ENCODE measurements at regions not wholly inside any gene's neighbourhood (a gene's known extent, or its start where the extent isn't known, plus 50 kb on each side); places are given as distances from the start of the nearest gene placed in this dataset.

DNA sequence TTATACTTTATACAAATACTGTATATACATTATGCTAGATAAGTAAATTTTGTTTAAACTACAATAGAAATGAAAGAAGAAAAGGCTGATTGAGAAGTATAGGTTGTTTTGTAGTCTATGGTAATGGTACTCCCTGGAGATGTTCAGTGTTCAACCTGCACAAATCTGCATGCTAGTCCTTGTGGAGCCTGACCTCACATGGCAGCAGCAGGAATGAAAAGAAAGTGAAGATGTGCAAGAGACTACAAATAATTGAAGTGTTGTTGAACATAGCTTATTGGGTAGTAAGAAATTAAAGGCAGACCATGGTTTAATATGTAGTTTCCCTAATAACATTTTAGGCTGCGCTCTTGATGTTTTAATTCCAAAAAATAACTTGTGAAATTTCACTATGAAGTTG is 201.2 kb downstream of the TGFB2 start:
- H3K23ac ChIP-seq (ENCODE audit: low read depth, low read length, poor library complexity), result no peak overlapping the region
- no peak overlapping the region for H4K91ac ChIP-seq (ENCODE audit: low read depth, low read length, poor library complexity)
- H3K9me3 ChIP-seq (replicated peaks in 1 of 2; ENCODE audit: control insufficient read depth in 2 of 2, insufficient read depth in 1 of 2, low read depth in 1 of 2, low read length in 2 of 2), result peaks cover 0 to 3% of the 10 kb centered on the region in 2 donors
- no peak overlapping the region for H4K8ac ChIP-seq (ENCODE audit: low read depth, low read length)
- no peak overlapping the region for H2BK12ac ChIP-seq (ENCODE audit: low read length)
- no peak overlapping the region for H2BK5ac ChIP-seq (ENCODE audit: low read length)
- H2BK120ac ChIP-seq (ENCODE audit: low read depth, low read length), result no peak overlapping the region
- WGBS, 2 donors (ENCODE audit: extremely low coverage in 2 of 2, insufficient read length in 2 of 2, insufficient replicate concordance in 1 of 2), result no CpG with 5 or more reads among the region's 1 CpG
- H3K79me1 ChIP-seq (ENCODE audit: low read depth, low read length), result peaks cover 2% of the 10 kb centered on the region
- H3K4me3 ChIP-seq (ENCODE audit: low read length in 2 of 2), result no peak overlapping the region
- no peak overlapping the region for H3K9ac ChIP-seq (ENCODE audit: low read depth, low read length, poor library complexity)
- no peak overlapping the region for H2BK15ac ChIP-seq (ENCODE audit: low read length)
- no peaks in the 10 kb centered on the region for H3K27me3 ChIP-seq (ENCODE audit: control insufficient read depth in 3 of 3, insufficient read depth in 3 of 3, low read depth in 1 of 3, low read length in 3 of 3)
- no peak overlapping the region for H2AK5ac ChIP-seq (ENCODE audit: low read depth, low read length)
- DNase-seq (ENCODE audit: low spot score), result no peak
- no peak overlapping the region for H3K18ac ChIP-seq (ENCODE audit: low read length)
- no peak overlapping the region for H3K27ac ChIP-seq (replicated peaks; ENCODE audit: low read length)
- no peak overlapping the region for H2AFZ ChIP-seq (ENCODE audit: low read length)
- no peak overlapping the region for H3K14ac ChIP-seq (ENCODE audit: low read length)
- no peak overlapping the region for H3K4me2 ChIP-seq (ENCODE audit: insufficient read depth, low read length, poor library complexity, severe bottlenecking)
- H3K4ac ChIP-seq (ENCODE audit: low read length), result no peak overlapping the region
- no peaks in the 10 kb centered on the region for H3K36me3 ChIP-seq (replicated peaks in 1 of 2; ENCODE audit: control insufficient read depth in 2 of 2, insufficient read depth in 2 of 2, low read length in 2 of 2)
- H3K4me1 ChIP-seq (ENCODE audit: control insufficient read depth in 2 of 2, insufficient read depth in 1 of 2, low read depth in 1 of 2, low read length in 2 of 2), result no peaks in the 10 kb centered on the region

DNA sequence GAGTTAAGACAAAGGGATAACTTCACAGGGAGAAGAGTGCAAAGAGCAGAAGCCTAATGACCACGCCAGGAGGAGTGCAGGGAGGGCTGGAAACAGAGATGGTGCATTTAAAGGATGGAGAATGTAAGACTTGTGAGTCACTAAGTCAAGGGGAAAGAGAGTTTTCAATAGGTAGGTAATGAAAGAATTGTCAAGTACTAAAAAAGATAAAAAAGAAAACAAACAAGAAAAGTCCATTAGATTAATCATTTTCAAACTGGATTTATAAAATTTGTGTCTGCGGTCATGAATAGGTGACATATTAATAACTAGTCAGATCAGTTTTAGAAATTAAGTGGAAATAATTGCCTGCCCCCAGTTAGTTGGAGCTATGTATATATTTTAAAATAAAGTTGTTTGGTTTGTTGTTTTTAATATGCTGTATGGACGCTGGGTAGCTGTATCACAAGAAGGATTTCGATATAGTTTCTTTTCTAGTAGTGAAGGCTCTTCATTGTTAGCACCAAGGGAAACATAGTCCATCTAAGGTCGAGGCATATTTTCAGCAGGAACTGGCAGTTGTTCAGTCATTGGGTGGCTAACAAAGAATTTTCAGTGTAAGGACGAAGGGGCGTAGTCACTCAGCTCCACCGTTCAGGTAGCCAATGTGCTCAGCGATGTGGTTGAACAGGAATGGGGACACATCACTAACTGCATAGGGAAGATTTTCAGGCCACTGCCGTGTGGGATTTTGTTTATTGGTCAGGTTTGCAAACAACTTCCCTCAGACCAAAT is 203.0 kb downstream of the TGFB2 start:
- Histone ChIP-seq H2BK120ac (ENCODE audit: low read depth, low read length) (no peak overlapping the region), H3K27ac (replicated peaks; ENCODE audit: low read length) (no peak overlapping the region), H3K23ac (ENCODE audit: low read depth, low read length, poor library complexity) (no peak overlapping the region), H2AK5ac (ENCODE audit: low read depth, low read length) (no peak overlapping the region), H4K91ac (ENCODE audit: low read depth, low read length, poor library complexity) (no peak overlapping the region), H3K27me3 (ENCODE audit: control insufficient read depth in 3 of 3, insufficient read depth in 3 of 3, low read depth in 1 of 3, low read length in 3 of 3) (no peaks in the 10 kb centered on the region), H2BK12ac (ENCODE audit: low read length) (no peak overlapping the region), H3K4me3 (ENCODE audit: low read length in 2 of 2) (no peak overlapping the region), H3K36me3 (replicated peaks in 1 of 2; ENCODE audit: control insufficient read depth in 2 of 2, insufficient read depth in 2 of 2, low read length in 2 of 2) (no peaks in the 10 kb centered on the region), H2BK5ac (ENCODE audit: low read length) (no peak overlapping the region), H2BK15ac (ENCODE audit: low read length) (no peak overlapping the region), H3K4ac (ENCODE audit: low read length) (no peak overlapping the region), H3K79me1 (ENCODE audit: low read depth, low read length) (peaks cover under 1% of the 10 kb centered on the region), H3K4me1 (ENCODE audit: control insufficient read depth in 2 of 2, insufficient read depth in 1 of 2, low read depth in 1 of 2, low read length in 2 of 2) (no peaks in the 10 kb centered on the region), H4K8ac (ENCODE audit: low read depth, low read length) (no peak overlapping the region), H3K14ac (ENCODE audit: low read length) (no peak overlapping the region), H2AFZ (ENCODE audit: low read length) (no peak overlapping the region), H3K4me2 (ENCODE audit: insufficient read depth, low read length, poor library complexity, severe bottlenecking) (no peak overlapping the region), H3K9ac (ENCODE audit: low read depth, low read length, poor library complexity) (no peak overlapping the region), H3K18ac (ENCODE audit: low read length) (no peak overlapping the region), H3K9me3 (replicated peaks in 1 of 2; ENCODE audit: control insufficient read depth in 2 of 2, insufficient read depth in 1 of 2, low read depth in 1 of 2, low read length in 2 of 2) (peaks cover 0 to 3% of the 10 kb centered on the region in 2 donors)
- 100% methylated on average over 1 of the region's 10 CpGs; no CpG with 5 or more reads in 1 of the 2 donors for WGBS, 2 donors (ENCODE audit: extremely low coverage in 2 of 2, insufficient read length in 2 of 2, insufficient replicate concordance in 1 of 2)
- no peak for DNase-seq (ENCODE audit: low spot score)

DNA sequence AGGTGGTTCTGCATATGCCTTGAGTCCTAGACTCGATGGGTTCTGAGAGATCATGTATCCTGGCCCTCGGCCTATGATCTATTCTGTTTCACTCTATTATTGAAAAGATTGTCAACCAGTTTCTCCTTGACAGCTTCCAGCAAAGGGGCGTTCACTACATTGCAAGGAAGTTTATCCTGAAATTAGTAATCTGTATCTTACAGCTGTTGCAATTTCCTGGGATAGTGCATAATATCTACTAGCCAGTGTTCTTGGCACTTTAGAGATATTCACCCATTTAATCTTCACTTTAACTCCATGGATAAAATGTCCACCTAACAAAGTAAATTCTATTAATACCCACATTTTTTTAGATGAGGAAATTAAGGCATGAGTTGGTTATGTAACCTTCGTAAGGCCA is 203.6 kb downstream of the TGFB2 start:
- peaks cover 0 to 3% of the 10 kb centered on the region in 2 donors for H3K9me3 ChIP-seq (replicated peaks in 1 of 2; ENCODE audit: control insufficient read depth in 2 of 2, insufficient read depth in 1 of 2, low read depth in 1 of 2, low read length in 2 of 2)
- no peaks in the 10 kb centered on the region for H3K27me3 ChIP-seq (ENCODE audit: control insufficient read depth in 3 of 3, insufficient read depth in 3 of 3, low read depth in 1 of 3, low read length in 3 of 3)
- no peak overlapping the region for H2BK12ac ChIP-seq (ENCODE audit: low read length)
- no peak overlapping the region for H3K9ac ChIP-seq (ENCODE audit: low read depth, low read length, poor library complexity)
- H2BK15ac ChIP-seq (ENCODE audit: low read length), result no peak overlapping the region
- no peak overlapping the region for H3K4me2 ChIP-seq (ENCODE audit: insufficient read depth, low read length, poor library complexity, severe bottlenecking)
- H3K14ac ChIP-seq (ENCODE audit: low read length), result no peak overlapping the region
- H4K8ac ChIP-seq (ENCODE audit: low read depth, low read length), result no peak overlapping the region
- no peak overlapping the region for H2BK5ac ChIP-seq (ENCODE audit: low read length)
- H4K91ac ChIP-seq (ENCODE audit: low read depth, low read length, poor library complexity), result no peak overlapping the region
- H3K4me3 ChIP-seq (ENCODE audit: low read length in 2 of 2), result no peak overlapping the region
- no peak overlapping the region for H2BK120ac ChIP-seq (ENCODE audit: low read depth, low read length)
- no peak for DNase-seq (ENCODE audit: low spot score)
- no peak overlapping the region for H3K23ac ChIP-seq (ENCODE audit: low read depth, low read length, poor library complexity)
- H3K27ac ChIP-seq (replicated peaks; ENCODE audit: low read length), result no peak overlapping the region
- H3K4me1 ChIP-seq (ENCODE audit: control insufficient read depth in 2 of 2, insufficient read depth in 1 of 2, low read depth in 1 of 2, low read length in 2 of 2), result no peaks in the 10 kb centered on the region
- H2AFZ ChIP-seq (ENCODE audit: low read length), result no peak overlapping the region
- H2AK5ac ChIP-seq (ENCODE audit: low read depth, low read length), result no peak overlapping the region
- no peak overlapping the region for H3K4ac ChIP-seq (ENCODE audit: low read length)
- WGBS, 2 donors (ENCODE audit: extremely low coverage in 2 of 2, insufficient read length in 2 of 2, insufficient replicate concordance in 1 of 2), result no CpG with 5 or more reads among the region's 4 CpGs
- no peaks in the 10 kb centered on the region for H3K79me1 ChIP-seq (ENCODE audit: low read depth, low read length)
- H3K18ac ChIP-seq (ENCODE audit: low read length), result no peak overlapping the region
- no peaks in the 10 kb centered on the region for H3K36me3 ChIP-seq (replicated peaks in 1 of 2; ENCODE audit: control insufficient read depth in 2 of 2, insufficient read depth in 2 of 2, low read length in 2 of 2)

DNA sequence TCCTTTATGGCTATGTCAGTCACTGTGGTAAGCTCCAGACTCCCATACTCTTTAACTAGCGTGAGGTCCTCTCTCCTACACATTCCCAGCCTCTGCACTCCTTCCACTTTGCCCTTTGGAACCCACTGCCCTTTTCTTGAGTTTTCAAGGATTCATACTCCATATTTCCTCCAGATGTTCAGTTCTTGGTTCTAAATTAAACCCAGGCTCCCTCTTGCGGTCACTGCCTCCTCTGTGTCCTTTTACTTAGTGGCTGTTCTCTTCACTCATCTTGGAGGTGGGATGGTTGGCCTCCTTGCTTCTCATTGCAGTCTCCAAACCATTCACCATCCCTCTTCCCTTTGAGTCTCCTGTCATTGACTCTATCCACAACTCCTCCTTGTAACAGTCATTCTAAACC is 208.1 kb downstream of the TGFB2 start:
- no peak overlapping the region for H3K4ac ChIP-seq (ENCODE audit: low read length)
- no peak overlapping the region for H3K4me2 ChIP-seq (ENCODE audit: insufficient read depth, low read length, poor library complexity, severe bottlenecking)
- H2AK5ac ChIP-seq (ENCODE audit: low read depth, low read length), result no peak overlapping the region
- H3K9me3 ChIP-seq (replicated peaks in 1 of 2; ENCODE audit: control insufficient read depth in 2 of 2, insufficient read depth in 1 of 2, low read depth in 1 of 2, low read length in 2 of 2), result no peaks in the 10 kb centered on the region
- no peak overlapping the region for H3K27ac ChIP-seq (replicated peaks; ENCODE audit: low read length)
- H2BK120ac ChIP-seq (ENCODE audit: low read depth, low read length), result no peak overlapping the region
- H2BK15ac ChIP-seq (ENCODE audit: low read length), result no peak overlapping the region
- no peak overlapping the region for H4K8ac ChIP-seq (ENCODE audit: low read depth, low read length)
- no peak overlapping the region for H3K4me3 ChIP-seq (ENCODE audit: low read length in 2 of 2)
- no CpG with 5 or more reads among the region's 2 CpGs for WGBS, 2 donors (ENCODE audit: extremely low coverage in 2 of 2, insufficient read length in 2 of 2, insufficient replicate concordance in 1 of 2)
- H3K36me3 ChIP-seq (replicated peaks in 1 of 2; ENCODE audit: control insufficient read depth in 2 of 2, insufficient read depth in 2 of 2, low read length in 2 of 2), result no peaks in the 10 kb centered on the region
- H2BK5ac ChIP-seq (ENCODE audit: low read length), result no peak overlapping the region
- no peaks in the 10 kb centered on the region for H3K27me3 ChIP-seq (ENCODE audit: control insufficient read depth in 3 of 3, insufficient read depth in 3 of 3, low read depth in 1 of 3, low read length in 3 of 3)
- no peak overlapping the region for H3K18ac ChIP-seq (ENCODE audit: low read length)
- peaks cover 3 to 4% of the 10 kb centered on the region in 2 donors for H3K4me1 ChIP-seq (ENCODE audit: control insufficient read depth in 2 of 2, insufficient read depth in 1 of 2, low read depth in 1 of 2, low read length in 2 of 2)
- no peak for DNase-seq (ENCODE audit: low spot score)
- H3K23ac ChIP-seq (ENCODE audit: low read depth, low read length, poor library complexity), result no peak overlapping the region
- H4K91ac ChIP-seq (ENCODE audit: low read depth, low read length, poor library complexity), result no peak overlapping the region
- H3K9ac ChIP-seq (ENCODE audit: low read depth, low read length, poor library complexity), result no peak overlapping the region
- no peak overlapping the region for H3K14ac ChIP-seq (ENCODE audit: low read length)
- H3K79me1 ChIP-seq (ENCODE audit: low read depth, low read length), result no peaks in the 10 kb centered on the region
- peak overlapping the region; percentile 29 for H2AFZ ChIP-seq (ENCODE audit: low read length)
- no peak overlapping the region for H2BK12ac ChIP-seq (ENCODE audit: low read length)
